ENCODE measurements at regions not wholly inside any gene's neighbourhood (a gene's known extent, or its start where the extent isn't known, plus 50 kb on each side); places are given as distances from the start of the nearest gene placed in this dataset.
"Not testable (repeated sequence)": the region's sequence is repeated elsewhere in the genome, so short reads cannot be mapped to it uniquely, and the experiment has no call there.

DNA sequence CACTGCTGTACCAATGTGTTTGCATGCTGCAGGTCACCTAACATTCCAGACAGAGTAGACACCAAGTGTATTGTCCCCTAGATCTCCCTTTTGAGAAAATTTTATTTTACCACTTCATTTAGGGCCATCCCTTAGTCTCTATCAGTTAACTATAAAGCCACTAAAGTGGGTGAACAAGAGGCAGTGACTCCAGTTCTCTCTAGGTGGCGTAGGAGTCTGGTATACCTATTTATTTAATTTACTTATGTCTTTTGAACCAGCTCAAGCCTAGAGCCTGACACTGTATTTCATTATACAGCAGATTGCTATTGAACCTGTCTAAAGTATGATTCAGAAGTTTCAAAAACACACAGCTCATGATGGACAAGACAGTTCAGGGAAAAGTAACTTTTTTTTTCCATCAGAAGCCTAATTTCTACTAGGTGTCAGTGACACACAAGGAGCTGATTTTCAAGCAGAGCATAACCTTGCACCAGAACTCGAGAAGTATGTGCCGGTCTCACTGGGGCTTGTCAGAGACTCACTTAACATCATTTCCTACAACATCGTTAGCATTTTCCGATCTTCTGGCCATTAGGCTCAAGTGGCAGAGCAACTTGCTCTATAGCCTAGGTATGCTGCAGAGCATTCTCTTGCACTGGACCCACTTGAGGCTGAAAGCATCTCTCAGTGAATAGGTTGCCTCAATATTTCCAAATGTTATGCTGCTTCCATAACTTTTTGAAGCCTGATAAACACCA is 175.4 kb downstream of the CDC14C start:
- TF ChIP-seq, protein P1, sequence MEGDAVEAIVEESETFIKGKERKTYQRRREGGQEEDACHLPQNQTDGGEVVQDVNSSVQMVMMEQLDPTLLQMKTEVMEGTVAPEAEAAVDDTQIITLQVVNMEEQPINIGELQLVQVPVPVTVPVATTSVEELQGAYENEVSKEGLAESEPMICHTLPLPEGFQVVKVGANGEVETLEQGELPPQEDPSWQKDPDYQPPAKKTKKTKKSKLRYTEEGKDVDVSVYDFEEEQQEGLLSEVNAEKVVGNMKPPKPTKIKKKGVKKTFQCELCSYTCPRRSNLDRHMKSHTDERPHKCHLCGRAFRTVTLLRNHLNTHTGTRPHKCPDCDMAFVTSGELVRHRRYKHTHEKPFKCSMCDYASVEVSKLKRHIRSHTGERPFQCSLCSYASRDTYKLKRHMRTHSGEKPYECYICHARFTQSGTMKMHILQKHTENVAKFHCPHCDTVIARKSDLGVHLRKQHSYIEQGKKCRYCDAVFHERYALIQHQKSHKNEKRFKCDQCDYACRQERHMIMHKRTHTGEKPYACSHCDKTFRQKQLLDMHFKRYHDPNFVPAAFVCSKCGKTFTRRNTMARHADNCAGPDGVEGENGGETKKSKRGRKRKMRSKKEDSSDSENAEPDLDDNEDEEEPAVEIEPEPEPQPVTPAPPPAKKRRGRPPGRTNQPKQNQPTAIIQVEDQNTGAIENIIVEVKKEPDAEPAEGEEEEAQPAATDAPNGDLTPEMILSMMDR (IDR thresholded peaks at IDR 0.05; ENCODE audit: insufficient read depth, low read depth, low read length, missing control alignments) = peak; percentile 24
- peak; percentile 25 for DNase-seq (ENCODE audit: low read depth)
- H3K4me3 ChIP-seq (ENCODE audit: low read length) = no peak overlapping the region

DNA sequence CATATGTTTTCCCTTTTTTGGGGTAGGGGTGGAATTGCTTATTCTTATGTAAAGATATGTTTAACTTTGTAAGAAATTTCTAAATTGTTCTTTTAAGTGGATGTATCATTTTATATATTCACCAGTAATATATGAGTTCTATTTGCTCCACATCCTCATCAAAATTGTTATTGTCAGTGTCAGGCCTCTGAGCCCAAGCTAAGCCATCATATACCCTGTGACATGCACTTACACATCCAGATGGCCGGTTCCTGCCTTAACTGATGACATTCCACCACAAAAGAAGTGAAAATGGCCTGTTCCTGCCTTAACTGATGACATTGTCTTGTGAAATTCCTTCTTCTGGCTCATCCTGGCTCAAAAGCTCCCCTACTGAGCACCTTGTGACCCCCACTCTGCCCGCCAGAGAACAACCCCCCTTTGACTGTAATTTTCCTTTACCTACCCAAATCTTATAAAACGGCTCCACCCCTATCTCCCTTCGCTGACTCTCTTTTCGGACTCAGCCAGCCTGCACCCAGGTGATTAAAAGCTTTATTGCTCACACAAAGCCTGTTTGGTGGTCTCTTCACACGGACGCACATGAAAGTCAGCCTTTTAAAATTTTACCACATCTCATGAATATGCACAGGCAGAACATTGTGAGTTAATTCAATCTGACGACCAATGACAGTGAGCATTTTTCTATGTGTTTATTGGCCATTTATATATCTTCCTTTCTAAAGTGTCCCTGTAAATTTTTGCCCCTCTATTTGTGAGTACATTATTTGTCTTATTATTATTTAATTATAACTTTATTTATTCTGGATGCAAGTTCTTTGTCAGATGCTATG is 176.8 kb downstream of the CDC14C start:
- H3K4me3 ChIP-seq (ENCODE audit: low read length) = not testable (repeated sequence)

DNA sequence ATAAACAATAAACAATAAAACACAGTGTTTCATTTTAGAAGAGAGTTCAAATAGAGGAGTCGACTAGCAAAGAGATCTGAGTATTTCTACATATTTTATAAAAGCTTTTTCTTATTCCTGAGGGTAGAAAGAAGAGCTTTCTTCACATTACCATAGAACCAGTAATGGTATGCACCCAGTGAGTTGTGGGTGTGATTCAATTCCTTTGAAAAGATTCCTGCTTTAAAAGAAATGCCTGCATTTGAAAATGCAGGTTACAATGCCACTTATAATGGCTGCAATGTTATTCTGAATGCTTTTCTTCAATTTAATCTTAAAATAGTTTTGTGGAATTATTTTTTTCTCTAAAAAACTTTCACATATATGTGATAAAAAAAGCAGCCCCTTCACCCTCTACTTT is 178.1 kb downstream of the CDC14C start:
- DNase-seq (ENCODE audit: low read depth) = no peak
- TF ChIP-seq, protein P1 (IDR thresholded peaks at IDR 0.05; ENCODE audit: insufficient read depth, low read depth, low read length, missing control alignments) = no peak
- H3K4me3 ChIP-seq (ENCODE audit: low read length) = no peak overlapping the region

More for the DNA sequence above, 176.8 kb downstream of the CDC14C start:
- not testable (repeated sequence) for DNase-seq (ENCODE audit: low read depth)

DNA sequence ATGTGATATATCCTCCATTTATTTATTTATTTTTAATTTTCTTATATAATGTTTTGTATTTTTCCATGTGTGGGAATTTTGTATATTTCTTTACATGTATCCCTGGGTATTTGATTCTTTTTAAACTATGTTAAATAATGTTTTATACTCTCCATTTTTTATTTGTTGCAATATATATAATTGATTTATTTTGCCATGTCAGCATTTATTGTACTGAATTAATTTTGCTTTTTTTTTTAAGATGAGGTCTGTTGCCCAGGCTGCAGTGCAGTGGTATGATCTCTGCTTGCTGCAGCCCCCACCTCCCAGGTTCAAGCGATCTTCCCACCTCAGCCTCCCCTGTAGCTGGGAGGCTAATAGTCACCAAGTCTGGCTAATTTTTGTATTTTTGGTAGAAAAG is 187.4 kb downstream of the CDC14C start:
- TF ChIP-seq, protein P1 (IDR thresholded peaks at IDR 0.05; ENCODE audit: insufficient read depth, low read depth, low read length, missing control alignments) = no peak
- no peak overlapping the region for H3K4me3 ChIP-seq (ENCODE audit: low read length)
- no peak for DNase-seq (ENCODE audit: low read depth)

DNA sequence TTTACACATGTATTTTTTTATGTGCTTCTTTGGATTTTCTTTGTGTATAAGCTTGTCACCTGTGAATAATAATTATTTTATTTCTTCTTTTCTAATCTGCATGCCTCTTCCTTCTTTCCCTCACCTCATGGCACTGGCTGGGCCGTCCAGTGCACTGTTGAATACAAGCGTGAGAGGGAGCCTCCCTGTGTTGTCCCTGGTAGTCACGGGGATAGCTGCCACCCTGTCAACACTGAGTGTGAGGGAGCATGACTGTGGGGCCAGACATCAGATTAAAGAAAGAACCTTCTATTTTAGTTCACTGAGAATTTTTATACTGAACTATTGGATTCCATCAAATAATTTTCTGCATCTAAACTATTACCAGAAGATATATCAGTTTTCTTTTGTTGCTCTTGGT is 187.9 kb downstream of the CDC14C start:
- TF ChIP-seq, protein P1 (IDR thresholded peaks at IDR 0.05; ENCODE audit: insufficient read depth, low read depth, low read length, missing control alignments) = no peak
- H3K4me3 ChIP-seq (ENCODE audit: low read length) = no peak overlapping the region
- DNase-seq (ENCODE audit: low read depth) = no peak

DNA sequence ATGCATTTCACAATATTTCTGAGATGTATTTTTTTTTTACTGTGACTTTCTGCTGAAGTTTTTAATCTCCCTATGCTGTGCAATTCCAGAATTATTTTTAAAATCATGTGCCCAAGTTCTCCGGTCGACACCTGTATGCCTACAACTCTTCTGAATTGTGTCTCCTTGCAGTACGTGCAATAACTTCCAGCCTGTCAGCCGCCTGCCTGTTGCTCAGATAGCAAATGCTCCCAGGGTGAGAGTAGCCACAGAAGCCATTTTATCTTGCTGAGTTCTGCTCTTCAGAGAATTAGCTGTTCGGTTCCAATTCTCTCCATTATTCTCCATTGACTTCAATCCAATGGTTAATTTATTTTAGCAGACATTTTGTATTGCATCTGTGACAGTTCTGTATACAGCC is 188.3 kb downstream of the CDC14C start:
- TF ChIP-seq, protein P1 (IDR thresholded peaks at IDR 0.05; ENCODE audit: insufficient read depth, low read depth, low read length, missing control alignments) = no peak
- no peak overlapping the region for H3K4me3 ChIP-seq (ENCODE audit: low read length)
- no peak for DNase-seq (ENCODE audit: low read depth)

DNA sequence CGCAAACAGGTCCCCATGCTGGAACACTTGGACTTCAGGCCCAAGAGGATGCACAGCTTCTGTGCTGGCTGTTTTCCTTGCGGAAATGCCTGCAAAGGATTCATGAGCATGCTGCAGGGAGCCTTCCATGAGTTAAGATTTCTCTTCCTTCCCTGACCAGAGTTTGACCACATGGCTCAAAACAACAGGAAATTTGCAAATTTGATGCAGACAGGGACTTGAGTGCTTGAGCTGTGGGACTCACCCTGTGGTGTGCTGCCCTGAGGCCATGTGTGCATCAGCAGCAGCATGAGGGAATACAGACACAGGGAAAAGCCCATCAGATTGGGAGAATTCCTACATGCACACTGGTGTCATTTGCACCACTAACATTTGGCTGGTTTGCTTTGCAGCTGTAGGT is 195.4 kb downstream of the CDC14C start:
- TF ChIP-seq, protein P1 (IDR thresholded peaks at IDR 0.05; ENCODE audit: insufficient read depth, low read depth, low read length, missing control alignments) = no peak
- no peak for DNase-seq (ENCODE audit: low read depth)
- H3K4me3 ChIP-seq (ENCODE audit: low read length) = no peak overlapping the region

Data from epithelial cell of esophagus (primary cell).